ENCODE measurements at regions not wholly inside any gene's neighbourhood (a gene's known extent, or its start where the extent isn't known, plus 50 kb on each side); places are given as distances from the start of the nearest gene placed in this dataset.
"Not testable (repeated sequence)": the region's sequence is repeated elsewhere in the genome, so short reads cannot be mapped to it uniquely, and the experiment has no call there.

- TF ChIP-seq ZFX (IDR thresholded peaks at IDR 0.05) (no peak), CTCF (conservative IDR thresholded peaks at IDR 0.05) (no peak)
- H3K27ac ChIP-seq: no peak overlapping the region
Measured at GRCh38 chr14:40058901-40059897, 627.0 kb upstream of the FBXO33 start.

- no peak overlapping the region for H3K27ac ChIP-seq
- TF ChIP-seq ZFX (IDR thresholded peaks at IDR 0.05) (no peak), CTCF (conservative IDR thresholded peaks at IDR 0.05) (no peak)
Measured at GRCh38 chr14:40053416-40053815, 621.2 kb upstream of the FBXO33 start.

GRCh38 chr14:40028991-40029390, 596.8 kb upstream of the FBXO33 start:
- TF ChIP-seq ZFX (IDR thresholded peaks at IDR 0.05): no peak
- no peak for TF ChIP-seq CTCF (conservative IDR thresholded peaks at IDR 0.05)
- no peak overlapping the region for H3K27ac ChIP-seq

GRCh38 chr14:40025101-40025500, 592.9 kb upstream of the FBXO33 start:
- TF ChIP-seq CTCF (conservative IDR thresholded peaks at IDR 0.05) (no peak), ZFX (IDR thresholded peaks at IDR 0.05) (no peak)

GRCh38 chr14:40010961-40011360, 578.7 kb upstream of the FBXO33 start:
- no peak overlapping the region for H3K27ac ChIP-seq
- TF ChIP-seq CTCF (conservative IDR thresholded peaks at IDR 0.05): no peak
- TF ChIP-seq ZFX (IDR thresholded peaks at IDR 0.05): no peak

More at GRCh38 chr14:40025101-40025500, 592.9 kb upstream of the FBXO33 start:
- H3K27ac ChIP-seq: no peak overlapping the region

GRCh38 chr14:40009771-40010170, 577.5 kb upstream of the FBXO33 start:
- H3K27ac ChIP-seq: no peak overlapping the region
- no peak for TF ChIP-seq ZFX (IDR thresholded peaks at IDR 0.05)
- no peak for TF ChIP-seq CTCF (conservative IDR thresholded peaks at IDR 0.05)

GRCh38 chr14:40008345-40008744, 576.1 kb upstream of the FBXO33 start:
- not testable (repeated sequence) for H3K27ac ChIP-seq

Measured in C4-2B (cell line).